ENCODE measurements at regions not wholly inside any gene's neighbourhood (a gene's known extent, or its start where the extent isn't known, plus 50 kb on each side); places are given as distances from the start of the nearest gene placed in this dataset.

DNA sequence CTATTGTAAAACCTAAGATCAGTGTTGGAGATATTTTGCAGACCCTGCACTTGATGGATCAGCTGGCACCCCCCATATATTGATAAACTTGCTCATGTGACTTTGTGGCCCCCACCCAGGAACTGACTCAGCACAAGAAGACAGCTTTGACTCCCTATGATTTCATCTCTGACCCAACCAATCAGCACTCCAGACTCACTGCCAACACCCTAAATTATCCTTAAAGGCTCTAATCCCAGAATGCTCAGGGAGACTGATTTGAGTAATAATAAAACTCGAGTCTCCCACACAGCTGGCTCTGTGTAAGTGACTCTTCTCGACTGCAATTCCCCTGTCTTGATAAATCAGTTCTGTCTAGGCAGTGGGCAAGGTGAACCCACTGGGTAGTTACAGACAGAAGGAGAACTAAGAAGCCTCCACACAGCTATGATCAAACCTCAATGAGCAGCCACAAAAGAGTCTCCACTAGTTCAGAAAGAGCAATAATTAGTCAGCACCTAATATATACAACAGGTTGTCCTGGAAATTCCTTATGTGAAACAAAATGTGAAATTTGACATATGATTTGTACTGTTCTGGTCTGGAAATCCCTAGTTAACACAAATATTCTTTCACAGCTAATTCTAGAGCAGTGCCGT lies 52.2 kb downstream of the ACTL7B start:
- no peak for TF ChIP-seq CTCF (IDR thresholded peaks at IDR 0.05; ENCODE audit: low read depth, low read length)
- no peak for TF ChIP-seq POLR2A (IDR thresholded peaks at IDR 0.05; ENCODE audit: extremely low read depth, insufficient read length)
- TF ChIP-seq, protein P1, sequence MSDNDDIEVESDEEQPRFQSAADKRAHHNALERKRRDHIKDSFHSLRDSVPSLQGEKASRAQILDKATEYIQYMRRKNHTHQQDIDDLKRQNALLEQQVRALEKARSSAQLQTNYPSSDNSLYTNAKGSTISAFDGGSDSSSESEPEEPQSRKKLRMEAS (IDR thresholded peaks at IDR 0.05; ENCODE audit: low read depth, low read length) = no peak
- no peak for TF ChIP-seq MYC (IDR thresholded peaks at IDR 0.05; ENCODE audit: low read depth, low read length)
